ENCODE measurements at regions not wholly inside any gene's neighbourhood (a gene's known extent, or its start where the extent isn't known, plus 50 kb on each side); places are given as distances from the start of the nearest gene placed in this dataset.

GRCh38 chr1:112320058-112320457 is 76.0 kb upstream of the CTTNBP2NL start:
- no peak for DNase-seq

- DNase-seq: no peak
Measured at GRCh38 chr1:112322018-112322417, 74.0 kb upstream of the CTTNBP2NL start.

- no peak for DNase-seq
Measured at GRCh38 chr1:112322983-112323678, 72.9 kb upstream of the CTTNBP2NL start.

GRCh38 chr1:112325504-112325903 is 70.5 kb upstream of the CTTNBP2NL start:
- DNase-seq: no peak

- DNase-seq: no peak
Measured at GRCh38 chr1:112328600-112328999, 67.4 kb upstream of the CTTNBP2NL start.

- DNase-seq: no peak
Measured at GRCh38 chr1:112332176-112333150, 63.6 kb upstream of the CTTNBP2NL start.

GRCh38 chr1:112335351-112335750 is 60.7 kb upstream of the CTTNBP2NL start:
- DNase-seq: no peak

DNA sequence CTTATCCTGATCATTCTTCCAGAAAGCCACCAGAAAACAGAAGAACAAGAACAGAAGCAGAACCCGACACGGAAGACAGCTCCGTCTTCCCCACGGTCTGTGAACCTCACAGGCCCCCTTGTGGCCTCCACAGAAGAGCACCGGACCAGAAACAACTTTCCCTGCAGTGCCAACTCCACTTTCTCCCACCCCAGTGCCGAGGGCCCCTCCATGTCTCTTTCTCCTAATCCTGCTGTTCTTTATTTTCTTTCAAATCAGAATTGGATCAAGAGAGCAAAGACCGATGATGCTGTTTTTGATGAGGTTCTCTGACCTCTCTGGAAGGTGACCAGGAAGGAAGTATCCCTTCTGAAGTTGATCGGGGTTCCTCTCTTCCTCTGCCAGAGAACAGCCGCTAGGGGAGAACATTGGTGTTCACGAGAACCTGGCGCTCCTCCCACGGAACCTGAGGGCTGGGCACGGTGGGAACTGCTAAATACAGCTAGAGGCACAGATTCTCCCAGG is 58.9 kb upstream of the CTTNBP2NL start:
- no peak for DNase-seq

- no peak for DNase-seq
Measured at GRCh38 chr1:112341986-112342385, 54.0 kb upstream of the CTTNBP2NL start.

DNA sequence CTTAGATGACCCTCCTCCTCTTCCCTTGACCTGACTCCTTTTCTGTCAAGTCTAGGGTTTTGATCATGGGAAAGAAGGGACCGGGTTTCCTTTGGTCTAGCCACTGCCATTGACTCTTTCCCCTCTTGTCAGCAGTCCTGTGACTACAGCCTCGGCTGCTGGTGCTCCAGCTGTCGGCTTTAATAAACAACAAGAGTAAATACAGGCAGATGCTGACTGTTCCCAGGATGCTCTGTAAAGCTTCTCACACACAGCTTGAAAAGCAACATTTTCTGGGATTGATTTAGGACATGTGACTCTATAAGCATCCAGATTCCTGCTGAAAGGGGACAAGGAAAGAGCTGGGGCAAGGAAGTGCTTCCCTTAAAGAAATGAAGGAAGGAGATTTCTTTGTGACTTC is 53.5 kb upstream of the CTTNBP2NL start:
- DNase-seq: no peak

DNA sequence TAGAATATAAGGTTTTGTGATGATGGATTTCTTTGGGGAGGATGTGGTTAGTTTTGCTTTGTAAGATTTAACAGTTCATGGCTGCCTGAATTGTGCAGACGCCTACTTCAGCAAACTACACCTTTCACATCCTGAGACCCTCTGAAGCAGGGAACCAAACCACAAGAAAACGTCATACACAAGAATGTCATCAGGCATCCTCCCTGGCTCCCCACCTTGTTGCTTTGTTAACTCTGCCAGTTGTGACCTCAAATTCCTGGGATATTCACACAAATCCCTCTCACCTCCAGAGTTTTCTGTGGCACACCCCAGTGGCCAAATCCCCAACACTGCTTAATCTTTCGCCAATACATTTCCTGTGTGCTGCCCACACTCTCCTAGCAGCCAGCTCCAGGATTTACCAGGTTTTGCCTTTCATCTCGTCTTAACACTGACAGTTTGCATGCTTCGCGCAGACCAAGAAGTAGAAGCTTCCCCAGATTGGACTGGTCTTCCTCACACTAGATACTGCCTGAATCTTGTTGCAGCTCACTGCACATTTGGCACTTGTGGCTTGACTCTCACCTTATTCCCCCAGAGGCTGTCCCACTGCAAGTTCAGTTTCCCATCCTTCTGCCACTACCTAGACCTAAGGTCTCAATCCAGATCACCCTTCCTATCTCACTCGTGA is 51.1 kb upstream of the CTTNBP2NL start:
- DNase-seq: peak in 1 of 2 donors; percentile 15

Measured in CD4-positive, alpha-beta T cell treated with Interleukin-4 for 1 hour (primary cell).